Lower lobe of right lung (tissue), 2 donors: ENCODE measurements at regions not wholly inside any gene's neighbourhood (a gene's known extent, or its start where the extent isn't known, plus 50 kb on each side); places are given as distances from the start of the nearest gene placed in this dataset.

Experiments
- ATAC-seq, 2 donors: fragments of 200-7000 bp; cut with Tn5 transposase; one replicate each; pipeline ENCODE4 v1.9.1; 2020 to 2022; ENCODE audit warnings: mild to moderate bottlenecking in 2 of 2, moderate library complexity in 2 of 2
- DNase-seq: peaks from one replicate; pipeline ENCODE4 v3.0.0-alpha.2; 2020
- H3K27ac ChIP-seq: fragments of 200-600 bp; one replicate; pipeline ENCODE4 v1.8.0; 2022
- H3K27me3 ChIP-seq: fragments of 200-600 bp; one replicate; pipeline ENCODE4 v1.8.0; 2022; ENCODE audit warnings: low read depth
- H3K36me3 ChIP-seq: fragments of 200-600 bp; one replicate; pipeline ENCODE4 v1.8.0; 2022; ENCODE audit warnings: mild to moderate bottlenecking
- H3K4me1 ChIP-seq: fragments of 200-600 bp; one replicate; pipeline ENCODE4 v1.8.0; 2022
- H3K4me3 ChIP-seq: fragments of 200-600 bp; one replicate; pipeline ENCODE4 v1.8.0; 2022; ENCODE audit warnings: mild to moderate bottlenecking
- H3K9me3 ChIP-seq: fragments of 200-600 bp; one replicate; pipeline ENCODE4 v1.8.0; 2022
- intact Hi-C: fragments of 100-400 bp; cut with DNase I; formaldehyde crosslinking; loops from one replicate; pipeline ENCODE4 v1.11.0; 2022
- TF ChIP-seq, protein P1 (sequence below): fragments of 200-600 bp; IDR thresholded peaks from one replicate; pipeline ENCODE4 v1.8.0; 2022; ENCODE audit warnings: antibody characterized with exemption, mild to moderate bottlenecking
- donor health status: DM: no; HTN: yes; CAD: no; lungs with severe emphysema.

DNA sequence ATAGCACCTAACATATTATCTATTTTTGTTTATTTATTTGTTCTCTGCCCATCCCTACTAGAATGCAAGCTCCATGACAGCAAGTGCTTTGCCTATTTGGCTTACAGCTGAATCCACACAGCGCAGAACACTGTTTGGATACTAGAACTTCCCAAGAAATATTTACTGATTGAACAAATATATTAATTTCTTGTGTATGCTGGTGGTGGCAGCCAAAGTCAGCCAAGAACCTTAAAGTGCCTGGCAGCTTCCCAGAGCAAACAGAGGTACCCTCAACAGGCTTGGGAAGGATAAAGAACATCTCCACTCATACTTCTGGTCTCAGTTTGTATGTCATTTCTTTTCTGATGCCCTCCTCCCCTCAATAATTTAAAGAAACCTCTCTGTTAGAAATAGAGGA, 111.8 kb upstream of the SLC25A36 start:
- Histone ChIP-seq H3K27me3 (no peaks in the 10 kb centered on the region), H3K27ac (no peak overlapping the region), H3K9me3 (no peaks in the 10 kb centered on the region), H3K4me1 (no peaks in the 10 kb centered on the region), H3K36me3 (no peaks in the 10 kb centered on the region), H3K4me3 (no peak overlapping the region)
- intact Hi-C loops: no loop called here
- no peak for DNase-seq
- TF ChIP-seq, protein P1, sequence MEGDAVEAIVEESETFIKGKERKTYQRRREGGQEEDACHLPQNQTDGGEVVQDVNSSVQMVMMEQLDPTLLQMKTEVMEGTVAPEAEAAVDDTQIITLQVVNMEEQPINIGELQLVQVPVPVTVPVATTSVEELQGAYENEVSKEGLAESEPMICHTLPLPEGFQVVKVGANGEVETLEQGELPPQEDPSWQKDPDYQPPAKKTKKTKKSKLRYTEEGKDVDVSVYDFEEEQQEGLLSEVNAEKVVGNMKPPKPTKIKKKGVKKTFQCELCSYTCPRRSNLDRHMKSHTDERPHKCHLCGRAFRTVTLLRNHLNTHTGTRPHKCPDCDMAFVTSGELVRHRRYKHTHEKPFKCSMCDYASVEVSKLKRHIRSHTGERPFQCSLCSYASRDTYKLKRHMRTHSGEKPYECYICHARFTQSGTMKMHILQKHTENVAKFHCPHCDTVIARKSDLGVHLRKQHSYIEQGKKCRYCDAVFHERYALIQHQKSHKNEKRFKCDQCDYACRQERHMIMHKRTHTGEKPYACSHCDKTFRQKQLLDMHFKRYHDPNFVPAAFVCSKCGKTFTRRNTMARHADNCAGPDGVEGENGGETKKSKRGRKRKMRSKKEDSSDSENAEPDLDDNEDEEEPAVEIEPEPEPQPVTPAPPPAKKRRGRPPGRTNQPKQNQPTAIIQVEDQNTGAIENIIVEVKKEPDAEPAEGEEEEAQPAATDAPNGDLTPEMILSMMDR: no peak
- ATAC-seq: no peak

- ATAC-seq: no peak
- DNase-seq: no peak
- Histone ChIP-seq H3K4me3 (no peak overlapping the region), H3K27me3 (no peaks in the 10 kb centered on the region), H3K36me3 (no peaks in the 10 kb centered on the region), H3K27ac (no peak overlapping the region), H3K4me1 (no peaks in the 10 kb centered on the region), H3K9me3 (no peaks in the 10 kb centered on the region)
- intact Hi-C loops: no loop called here
- TF ChIP-seq, protein P1: no peak
Measured at GRCh38 chr3:140830391-140830790, 111.2 kb upstream of the SLC25A36 start.

GRCh38 chr3:140832883-140833282, 108.8 kb upstream of the SLC25A36 start:
- TF ChIP-seq, protein P1: no peak
- intact Hi-C loops: no loop called here

GRCh38 chr3:140834266-140835037, 107.2 kb upstream of the SLC25A36 start:
- peak in 1 of 2 donors; percentile 54 for ATAC-seq
- Histone ChIP-seq H3K27ac (no peak overlapping the region), H3K36me3 (no peaks in the 10 kb centered on the region), H3K4me1 (no peaks in the 10 kb centered on the region), H3K4me3 (no peak overlapping the region), H3K27me3 (no peaks in the 10 kb centered on the region), H3K9me3 (no peaks in the 10 kb centered on the region)
- DNase-seq: no peak
- intact Hi-C loops: no loop called here
- TF ChIP-seq, protein P1: no peak

More at GRCh38 chr3:140832883-140833282, 108.8 kb upstream of the SLC25A36 start:
- DNase-seq (no peak), ATAC-seq (peak in 1 of 2 donors; percentile 40)
- Histone ChIP-seq H3K27me3 (no peaks in the 10 kb centered on the region), H3K27ac (no peak overlapping the region), H3K4me1 (no peaks in the 10 kb centered on the region), H3K4me3 (no peak overlapping the region), H3K9me3 (no peaks in the 10 kb centered on the region), H3K36me3 (no peaks in the 10 kb centered on the region)

GRCh38 chr3:140842984-140843649, 98.5 kb upstream of the SLC25A36 start:
- Histone ChIP-seq H3K9me3 (no peaks in the 10 kb centered on the region), H3K27me3 (no peaks in the 10 kb centered on the region), H3K27ac (no peak overlapping the region), H3K4me3 (no peak overlapping the region), H3K36me3 (no peaks in the 10 kb centered on the region), H3K4me1 (no peaks in the 10 kb centered on the region)
- DNase-seq (no peak), ATAC-seq (no peak)
- intact Hi-C loops: no loop called here
- TF ChIP-seq, protein P1: no peak
